Stimulated activated CD4-positive, alpha-beta T cell treated with anti-CD3 and anti-CD28 coated beads, Interleukin-15, amount 100 ng/mL, for 1 hour (primary cell): ENCODE measurements at regions not wholly inside any gene's neighbourhood (a gene's known extent, or its start where the extent isn't known, plus 50 kb on each side); places are given as distances from the start of the nearest gene placed in this dataset.
"Not testable (repeated sequence)": the region's sequence is repeated elsewhere in the genome, so short reads cannot be mapped to it uniquely, and the experiment has no call there.

ENCODE experiments used
- DNase-seq, 2 donors: peaks; one replicate each; pipeline ENCODE4 v3.0.0-alpha.2; 2020; ENCODE audit warnings: low read depth in 1 of 2, low spot score in 1 of 2

GRCh38 chr2:57126410-57126809 lies 920.2 kb upstream of the VRK2 start:
- no peak for DNase-seq

- no peak for DNase-seq
Measured at GRCh38 chr2:57139179-57139578, 907.4 kb upstream of the VRK2 start.

GRCh38 chr2:57141269-57141668 lies 905.3 kb upstream of the VRK2 start:
- no peak for DNase-seq

- no peak for DNase-seq
Measured at GRCh38 chr2:57146951-57147350, 899.7 kb upstream of the VRK2 start.

- DNase-seq, result no peak
Measured at GRCh38 chr2:57156231-57156924, 890.2 kb upstream of the VRK2 start.

GRCh38 chr2:57160976-57161375 lies 885.6 kb upstream of the VRK2 start:
- DNase-seq, result no peak

- no peak for DNase-seq
Measured at GRCh38 chr2:57177176-57177575, 869.4 kb upstream of the VRK2 start.

GRCh38 chr2:57180042-57180567 lies 866.5 kb upstream of the VRK2 start:
- no peak for DNase-seq

- DNase-seq, result no peak
Measured at GRCh38 chr2:57180678-57181077, 865.9 kb upstream of the VRK2 start.

- DNase-seq, result no peak
Measured at GRCh38 chr2:57181315-57182038, 865.1 kb upstream of the VRK2 start.

GRCh38 chr2:57182916-57183315 lies 863.7 kb upstream of the VRK2 start:
- no peak for DNase-seq

- no peak for DNase-seq
Measured at GRCh38 chr2:57185568-57185967, 861.0 kb upstream of the VRK2 start.

GRCh38 chr2:57190007-57190406 lies 856.6 kb upstream of the VRK2 start:
- DNase-seq, result no peak

- no peak for DNase-seq
Measured at GRCh38 chr2:57199663-57200062, 846.9 kb upstream of the VRK2 start.

GRCh38 chr2:57204364-57204763 lies 842.2 kb upstream of the VRK2 start:
- no peak for DNase-seq

GRCh38 chr2:57205241-57205640 lies 841.4 kb upstream of the VRK2 start:
- no peak for DNase-seq

GRCh38 chr2:57207191-57207590 lies 839.4 kb upstream of the VRK2 start:
- DNase-seq, result no peak

GRCh38 chr2:57209799-57210198 lies 836.8 kb upstream of the VRK2 start:
- DNase-seq, result no peak

- no peak for DNase-seq
Measured at GRCh38 chr2:57210855-57211254, 835.8 kb upstream of the VRK2 start.

- no peak for DNase-seq
Measured at GRCh38 chr2:57217013-57217412, 829.6 kb upstream of the VRK2 start.

GRCh38 chr2:57218206-57218605 lies 828.4 kb upstream of the VRK2 start:
- no peak for DNase-seq

- not testable (repeated sequence) for DNase-seq
Measured at GRCh38 chr2:57229706-57230105, 816.9 kb upstream of the VRK2 start.

- not testable (repeated sequence) for DNase-seq
Measured at GRCh38 chr2:57232341-57232740, 814.3 kb upstream of the VRK2 start.
